K562 (cell line): ENCODE measurements at regions not wholly inside any gene's neighbourhood (a gene's known extent, or its start where the extent isn't known, plus 50 kb on each side); places are given as distances from the start of the nearest gene placed in this dataset.

Experiments used
- ATAC-seq: fragments of 200-7000 bp; cut with Tn5 transposase; 3 replicates; pipeline ENCODE4 v1.9.1; 2020; ENCODE audit warnings: moderate library complexity
- BruUV-seq: library from RNA; stranded (reverse); fragments of 400-500 nt; replicated peaks from 2 replicates; lab custom pipeline; 2021; lab: Mats Ljungman, UMichigan
- CTCF ChIA-PET: fragments of 300-600 bp; formaldehyde crosslinking; extraction: SDS; loops from one replicate; lab custom pipeline; 2021; ENCODE audit warnings: low intra/inter-chr PET ratio; lab: Yijun Ruan, JAX
- POLR2A ChIA-PET: fragments of 300-600, 350-650 bp; sonication (Branson Sonifier 250); formaldehyde crosslinking; extraction: SDS; loops from one replicate; lab custom pipeline; 2021; ENCODE audit warnings: antibody characterized with exemption, inconsistent platforms; lab: Yijun Ruan, JAX
- DNase-seq, 4 experiments: peaks; one replicate each; pipeline versions ENCODE4 v3.0.0 to v3.0.0-alpha.2; 2011 to 2018; ENCODE audit warnings: low spot score in 3 of 4, mixed read lengths in 3 of 4; ENCODE audit errors: extremely low read depth in 1 of 4
- FAIRE-seq: peaks from 2 replicates; lab custom pipeline; 2011; peaks lifted over from hg19 to GRCh38; lab: Jason Lieb, UNC
- H2AFZ ChIP-seq: 2 replicates; pipeline ENCODE4 v1.6.0; 2011; ENCODE audit warnings: low read depth, low read length, control low read depth, inconsistent platforms
- H3K27ac ChIP-seq: fragments of 200-600 bp; 3 replicates; pipeline ENCODE4 v1.8.0; 2011; ENCODE audit warnings: low read depth, mild to moderate bottlenecking, control low read depth, inconsistent platforms, low read length, moderate library complexity, mixed read lengths; ENCODE audit errors: extremely low read depth
- H3K27me3 ChIP-seq, 2 experiments: fragments of 300-600 bp in 1 of 2; 2 replicates in 1 of 2; 3 replicates in 1 of 2; pipeline versions ENCODE4 v1.6.0 to v1.8.0; 2011; ENCODE audit warnings: inconsistent platforms in 2 of 2, low read length in 2 of 2, mild to moderate bottlenecking in 1 of 2, mixed read lengths in 1 of 2, moderate library complexity in 1 of 2; ENCODE audit not compliant: control insufficient read depth in 2 of 2, insufficient read depth in 2 of 2
- H3K36me3 ChIP-seq: fragments of 300-600 bp; 3 replicates; pipeline ENCODE4 v1.8.0; 2011; ENCODE audit warnings: mild to moderate bottlenecking, low read length, inconsistent platforms; ENCODE audit not compliant: control insufficient read depth, insufficient read depth
- H3K4me1 ChIP-seq, 2 experiments: fragments of 200-600 bp in 1 of 2; replicated peaks in 1 of 2; 2 replicates in 1 of 2; 3 replicates in 1 of 2; pipeline versions ENCODE4 v1.5.1 to v1.8.0; 2011; ENCODE audit warnings: inconsistent platforms in 2 of 2, low read length in 2 of 2, mild to moderate bottlenecking in 1 of 2, mixed read lengths in 1 of 2, moderate library complexity in 1 of 2; ENCODE audit not compliant: control insufficient read depth in 2 of 2, insufficient read depth in 2 of 2
- H3K4me2 ChIP-seq: 2 replicates; pipeline ENCODE4 v1.6.1; 2011; ENCODE audit warnings: low read length, control low read depth, inconsistent platforms, mixed read lengths; ENCODE audit not compliant: insufficient read depth
- H3K4me3 ChIP-seq: fragments of 200-600 bp; sonication (generic), shearing (Covaris generic); 2 replicates; pipeline ENCODE4 v1.5.1; 2016; ENCODE audit warnings: control low read depth, inconsistent platforms
- H3K79me2 ChIP-seq: fragments of 200-600 bp; 3 replicates; pipeline ENCODE4 v1.8.0; 2011; ENCODE audit warnings: low read length, inconsistent platforms; ENCODE audit not compliant: control insufficient read depth, insufficient read depth
- H3K9ac ChIP-seq, 2 experiments: 2 replicates each; pipeline versions ENCODE4 v1.6.0 to v1.6.1; 2011; ENCODE audit warnings: low read depth in 2 of 2, low read length in 2 of 2, control low read depth in 1 of 2, inconsistent platforms in 1 of 2, mild to moderate bottlenecking in 1 of 2, mixed read lengths in 1 of 2; ENCODE audit not compliant: insufficient read depth in 1 of 2
- H3K9me1 ChIP-seq: one replicate; pipeline ENCODE4 v1.6.0; 2011; ENCODE audit warnings: inconsistent platforms, mild to moderate bottlenecking, low read length, moderate library complexity; ENCODE audit not compliant: control insufficient read depth, insufficient read depth
- H3K9me3 ChIP-seq: replicated peaks from 2 replicates; pipeline ENCODE4 v1.5.1; 2011; ENCODE audit warnings: low read depth, low read length, inconsistent platforms; ENCODE audit not compliant: control insufficient read depth, insufficient read depth
- H4K20me1 ChIP-seq: replicated peaks from 2 replicates; pipeline ENCODE4 v1.6.1; 2011; ENCODE audit warnings: low read length, inconsistent platforms, mixed read lengths; ENCODE audit not compliant: control insufficient read depth, insufficient read depth
- ARID2 ChIP-seq: fragments of 450-650 bp; IDR thresholded peaks from 2 replicates; pipeline ENCODE4 v1.6.1; 2017; ENCODE audit warnings: antibody characterized with exemption, mild to moderate bottlenecking
- BACH1 ChIP-seq: fragments of 200-800 bp; sonication (Bioruptor generic); IDR thresholded peaks from 2 replicates; pipeline ENCODE4 v1.6.1; 2016; ENCODE audit warnings: missing genetic modification characterization, missing compliant biosample characterization
- CREBBP ChIP-seq: IDR thresholded peaks from one replicate; pipeline ENCODE4 v1.6.1; 2012; ENCODE audit warnings: low read depth, mild to moderate bottlenecking, control low read depth, inconsistent platforms, low read length
- HIVEP1 ChIP-seq: fragments of 250-450 bp; sonication (Bioruptor Pico); IDR thresholded peaks from 2 replicates; pipeline ENCODE4 v1.4.0; 2020; ENCODE audit warnings: mild to moderate bottlenecking
- HMG20B ChIP-seq: fragments of 250-450 bp; sonication (Bioruptor Pico); IDR thresholded peaks from 2 replicates; pipeline ENCODE4 v1.5.0; 2021; ENCODE audit warnings: mild to moderate bottlenecking
- HNRNPK ChIP-seq: fragments of 200-400 bp; formaldehyde crosslinking; IDR thresholded peaks from one replicate; pipeline ENCODE4 v1.6.1; 2018; ENCODE audit warnings: mild to moderate bottlenecking, low read depth, low read length; ENCODE audit not compliant: poor library complexity, severe bottlenecking
- POLR2AphosphoS2 ChIP-seq: IDR thresholded peaks from 2 replicates; pipeline ENCODE4 v1.6.1; 2012; ENCODE audit warnings: low read length, improper control_type of control experiment
- PRPF4 ChIP-seq: fragments of 200-400 bp; formaldehyde crosslinking; IDR thresholded peaks from one replicate; pipeline ENCODE4 v1.6.1; 2017; ENCODE audit warnings: low read length, low read depth, mild to moderate bottlenecking; ENCODE audit not compliant: insufficient read depth, poor library complexity, severe bottlenecking
- SMARCA5 ChIP-seq: fragments of 450-650 bp; IDR thresholded peaks from 2 replicates; pipeline ENCODE4 v1.6.1; 2016
- U2AF2 ChIP-seq: fragments of 200-400 bp; formaldehyde crosslinking; optimal IDR thresholded peaks from 2 replicates; pipeline ENCODE3; 2017; ENCODE audit warnings: low read depth, mild to moderate bottlenecking, low read length
- WGBS: fragments of 100-300 bp; shearing (Covaris generic); methylation state at CpG from one replicate; pipeline ENCODE4 v1.1.6; 2016; ENCODE audit warnings: low coverage, mixed read lengths; ENCODE audit not compliant: insufficient coverage; ENCODE audit errors: missing lambda C conversion rate; 5-methylcytosine and 5-hydroxymethylcytosine counted together
- in situ Hi-C: fragments of 300-500 bp; cut with MboI; formaldehyde crosslinking; loops from 4 replicates; pipeline ENCODE4 v1.15.0; 2018; ENCODE audit warnings: inconsistent platforms, mixed read lengths
- intact Hi-C: fragments of 100-400 bp; cut with micrococcal nuclease; formaldehyde crosslinking; loops from 2 replicates; pipeline ENCODE4 v1.14.2; 2022
- TF ChIP-seq, protein P1 (sequence below): fragments of 250-450 bp; sonication (Bioruptor Pico); IDR thresholded peaks from 2 replicates; pipeline ENCODE4 v1.5.0; 2021

DNA sequence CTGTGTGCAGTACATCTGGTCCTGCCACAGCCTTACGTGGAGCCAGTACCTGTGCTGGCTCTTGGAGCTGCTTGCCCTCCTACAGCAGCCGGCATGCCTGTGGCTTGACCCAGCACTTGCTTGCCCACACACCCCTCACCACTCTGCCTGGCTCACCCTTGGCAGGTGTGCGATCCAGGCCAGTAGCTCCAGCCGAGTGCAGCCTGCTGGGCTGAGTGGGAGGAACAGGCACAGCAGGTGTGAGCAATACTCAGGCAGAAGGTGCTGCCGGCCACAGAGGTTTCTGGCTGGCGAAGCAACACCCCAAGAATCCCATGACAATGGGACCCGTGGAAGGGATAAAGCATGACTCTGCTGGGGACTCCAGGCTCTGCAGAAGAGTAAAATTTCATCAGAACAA lies 173.5 kb upstream of the ADCY1 start:
- in situ Hi-C loops: no loop called here
- no peaks in the 10 kb centered on the region for H3K36me3 ChIP-seq
- H3K4me3 ChIP-seq: no peak overlapping the region
- no peak for FAIRE-seq
- BruUV-seq: no TSS peak
- H3K4me1 ChIP-seq: no peaks in the 10 kb centered on the region; a peak in 1 of 5 replicates
- H2AFZ ChIP-seq: no peak overlapping the region
- 2% methylated on average over 7 of the region's 7 CpGs for WGBS
- POLR2A ChIA-PET: no interaction called here
- H3K27me3 ChIP-seq: peaks cover 0 to 7% of the 10 kb centered on the region in 2 experiments; a peak in 2 of 5 replicates
- H3K9me3 ChIP-seq: no peaks in the 10 kb centered on the region
- no peak for TF ChIP-seq U2AF2
- no peak for TF ChIP-seq ARID2
- no peak for TF ChIP-seq HIVEP1
- TF ChIP-seq, protein P1, sequence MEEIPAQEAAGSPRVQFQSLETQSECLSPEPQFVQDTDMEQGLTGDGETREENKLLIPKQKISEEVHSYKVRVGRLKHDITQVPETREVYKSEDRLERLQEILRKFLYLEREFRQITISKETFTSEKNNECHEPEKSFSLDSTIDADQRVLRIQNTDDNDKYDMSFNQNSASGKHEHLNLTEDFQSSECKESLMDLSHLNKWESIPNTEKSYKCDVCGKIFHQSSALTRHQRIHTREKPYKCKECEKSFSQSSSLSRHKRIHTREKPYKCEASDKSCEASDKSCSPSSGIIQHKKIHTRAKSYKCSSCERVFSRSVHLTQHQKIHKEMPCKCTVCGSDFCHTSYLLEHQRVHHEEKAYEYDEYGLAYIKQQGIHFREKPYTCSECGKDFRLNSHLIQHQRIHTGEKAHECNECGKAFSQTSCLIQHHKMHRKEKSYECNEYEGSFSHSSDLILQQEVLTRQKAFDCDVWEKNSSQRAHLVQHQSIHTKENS: no peak
- no peak for TF ChIP-seq SMARCA5
- TF ChIP-seq HNRNPK: no peak
- TF ChIP-seq PRPF4: no peak
- no peak for TF ChIP-seq BACH1 (tag)
- no peak for TF ChIP-seq POLR2AphosphoS2
- TF ChIP-seq HMG20B (CRISPR knock-in tag): no peak
- no peak for TF ChIP-seq CREBBP
- TF ChIP-seq, all 486 proteins: peak for 0
- H3K27ac ChIP-seq: no peak overlapping the region
- intact Hi-C loops: loop anchor here (10.0 kb wide), 1 partner anchor 454 kb away; no protein-coding TSS in a partner anchor
- no peaks in the 10 kb centered on the region for H4K20me1 ChIP-seq
- H3K9me1 ChIP-seq: no peaks in the 10 kb centered on the region
- DNase-seq (no peak), ATAC-seq (no peak)
- H3K9ac ChIP-seq: no peak overlapping the region
- no peaks in the 10 kb centered on the region for H3K79me2 ChIP-seq
- H3K4me2 ChIP-seq: no peak overlapping the region
- CTCF ChIA-PET: no interaction called here
